NCI-H1105 treated with DMSO at 0.1 percent for 48 hours (cell line): ENCODE measurements at regions not wholly inside any gene's neighbourhood (a gene's known extent, or its start where the extent isn't known, plus 50 kb on each side); places are given as distances from the start of the nearest gene placed in this dataset.
"Not testable (repeated sequence)": the region's sequence is repeated elsewhere in the genome, so short reads cannot be mapped to it uniquely, and the experiment has no call there.

Source experiments
- DNase-seq: peaks from one replicate; lab custom pipeline; 2025; lab: John Stamatoyannopoulos, UW

DNA sequence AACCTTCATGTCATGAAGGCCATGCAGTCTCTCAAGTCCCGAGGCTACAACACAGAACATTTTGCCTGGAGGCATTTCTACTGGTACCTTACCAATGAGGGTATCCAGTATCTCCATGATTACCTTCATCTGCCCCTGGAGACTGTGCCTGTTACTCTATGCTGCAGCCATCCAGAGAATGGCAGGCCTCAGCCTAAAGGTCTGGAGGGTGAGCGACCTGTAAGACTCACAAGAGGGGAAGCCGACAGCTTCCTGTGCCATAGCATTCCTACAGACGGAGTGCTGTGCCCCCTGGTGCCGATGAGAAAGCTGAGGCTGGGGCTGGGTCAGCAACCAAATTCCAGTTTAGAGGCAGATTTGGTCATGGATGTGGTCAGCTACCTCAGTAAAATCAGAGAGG is 51.3 kb upstream of the CADPS start:
- DNase-seq, result no peak

DNA sequence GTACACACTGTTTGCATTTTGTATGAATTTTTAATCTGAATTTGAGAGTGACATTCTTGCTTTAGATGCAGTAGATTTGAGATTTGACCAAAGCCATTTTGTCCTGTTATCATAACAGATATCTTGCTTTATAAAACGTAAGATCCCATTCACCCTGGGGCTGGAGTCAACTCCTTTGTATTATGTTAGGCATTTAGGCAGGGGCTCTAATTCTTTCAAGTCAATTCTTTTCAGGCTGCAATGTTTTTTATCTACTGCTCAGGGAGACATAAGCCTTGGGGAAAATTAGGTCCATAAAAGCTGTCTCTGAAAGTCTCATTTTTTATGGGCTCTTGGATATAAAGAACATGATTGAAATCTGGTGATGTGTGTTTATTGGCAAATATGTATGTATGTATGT is 53.0 kb upstream of the CADPS start:
- DNase-seq, result no peak

- DNase-seq, result no peak
These were observed 54.6 kb upstream of the CADPS start for GRCh38 chr3:62929771-62930170.

DNA sequence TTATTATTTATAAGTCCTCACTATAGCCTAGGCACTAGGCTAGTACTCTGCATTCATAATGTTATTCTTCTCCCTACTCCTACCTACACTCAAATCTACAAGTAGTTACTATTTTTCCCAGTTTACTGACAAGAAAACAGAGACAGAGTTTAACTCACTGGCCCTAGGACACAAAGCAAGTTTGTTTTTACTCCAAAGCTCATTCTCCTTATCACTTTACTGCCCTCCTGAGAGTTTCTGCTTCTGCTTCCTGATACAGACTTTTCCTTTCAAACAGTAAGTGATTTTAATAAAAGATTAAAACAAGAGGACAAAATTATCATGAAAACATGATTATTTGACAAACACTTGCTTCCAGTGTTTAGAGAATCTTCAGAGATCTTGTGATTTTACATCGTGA is 60.6 kb upstream of the CADPS start:
- DNase-seq, result no peak

GRCh38 chr3:62936626-62937254 is 61.5 kb upstream of the CADPS start:
- DNase-seq, result no peak

DNA sequence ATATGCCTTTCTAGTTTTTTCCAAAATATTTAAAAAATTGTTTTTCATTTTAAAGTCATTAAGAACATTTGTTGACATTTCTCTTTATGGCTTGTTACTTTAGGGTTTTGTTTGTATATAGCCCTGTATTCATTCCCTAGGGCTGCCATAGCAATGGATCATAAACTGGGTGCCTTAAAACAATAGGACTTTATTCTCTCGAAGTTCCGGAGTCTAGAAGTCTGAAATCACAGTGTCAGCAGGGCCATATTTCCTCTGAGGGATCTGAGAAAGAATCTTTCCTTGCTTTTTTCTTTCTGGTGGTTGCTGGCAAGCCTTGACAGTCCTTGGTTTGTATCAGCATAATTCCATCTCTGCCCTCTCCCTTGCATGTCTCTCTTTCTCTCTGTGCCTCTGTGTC is 63.4 kb upstream of the CADPS start:
- DNase-seq, result no peak

DNA sequence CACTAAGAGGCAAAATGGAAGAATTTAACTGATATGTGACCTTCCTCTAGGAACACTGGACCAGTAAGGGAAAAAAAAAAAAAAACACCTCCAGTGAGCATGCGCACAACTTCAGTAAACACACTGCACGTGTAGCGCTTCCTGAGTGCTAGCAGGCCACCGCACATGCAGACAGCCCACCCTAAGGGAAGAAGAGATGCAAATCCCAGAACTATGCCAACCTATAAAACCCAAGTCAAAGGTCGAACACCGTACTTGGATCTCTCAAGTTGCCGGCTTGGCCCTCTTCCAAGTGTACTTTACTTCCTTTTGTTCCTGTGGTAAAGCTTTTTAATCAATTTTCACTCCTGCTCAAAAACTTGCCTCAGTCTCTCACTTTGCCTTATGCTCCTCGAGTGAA is 64.5 kb upstream of the CADPS start:
- DNase-seq, result no peak

DNA sequence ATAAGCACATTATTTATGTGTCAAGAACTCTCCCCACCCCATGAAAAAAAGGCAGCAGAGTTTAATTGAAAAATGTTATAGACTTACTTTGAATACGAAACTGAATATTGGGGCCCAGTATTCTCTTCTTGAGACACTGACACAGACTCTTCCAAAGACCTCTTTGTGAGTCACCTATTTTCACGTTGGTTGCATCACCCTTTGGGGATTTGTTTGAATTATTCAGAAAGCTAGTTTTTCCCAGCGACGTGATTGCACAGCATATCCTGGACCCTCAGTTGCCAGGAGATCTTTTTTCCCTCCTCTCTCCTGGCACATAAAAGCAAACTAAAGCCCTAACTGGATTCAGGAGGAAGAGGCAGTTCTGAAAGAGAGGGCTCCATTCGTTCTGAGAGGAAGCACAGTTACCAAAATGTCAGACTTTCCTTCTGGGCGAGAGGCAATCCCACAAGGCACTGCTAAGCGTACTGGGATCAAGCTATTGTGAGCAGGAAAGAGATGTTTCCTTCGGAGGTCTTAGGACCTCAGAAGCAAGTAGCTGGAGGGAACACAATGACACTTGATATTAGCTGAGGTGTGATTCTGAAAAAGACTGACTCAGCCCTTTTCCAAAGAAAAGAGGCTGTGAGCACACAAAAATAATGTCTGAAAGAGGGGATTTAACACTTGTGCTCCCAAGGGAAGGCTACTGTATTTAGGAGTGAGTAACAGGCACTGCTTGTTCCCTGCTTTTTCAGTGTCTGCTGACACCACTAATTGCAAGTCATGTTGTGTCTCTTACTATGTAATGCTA is 65.8 kb upstream of the CADPS start:
- DNase-seq, result no peak

DNA sequence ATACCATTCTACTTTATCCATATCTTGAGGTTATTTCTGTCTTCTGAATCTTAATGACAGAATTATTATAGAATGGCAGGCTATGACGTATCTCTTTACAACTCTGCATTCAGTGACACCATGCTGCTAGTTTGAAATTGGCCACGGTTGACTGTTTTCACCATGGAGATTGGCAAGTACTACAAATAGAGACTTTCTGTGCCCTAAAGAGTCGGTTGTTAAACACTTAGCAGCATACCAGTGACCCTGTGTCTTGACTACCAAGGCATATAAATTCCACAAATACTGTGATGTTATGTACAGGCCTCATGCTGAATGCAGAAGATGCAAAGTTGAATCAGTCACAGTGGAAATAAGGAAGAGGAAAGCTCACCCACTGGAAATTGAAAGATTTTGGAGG is 67.0 kb upstream of the CADPS start:
- DNase-seq, result no peak

- DNase-seq, result no peak
These were observed 67.5 kb upstream of the CADPS start for GRCh38 chr3:62942764-62943163.

GRCh38 chr3:62948921-62949320 is 73.7 kb upstream of the CADPS start:
- no peak for DNase-seq

DNA sequence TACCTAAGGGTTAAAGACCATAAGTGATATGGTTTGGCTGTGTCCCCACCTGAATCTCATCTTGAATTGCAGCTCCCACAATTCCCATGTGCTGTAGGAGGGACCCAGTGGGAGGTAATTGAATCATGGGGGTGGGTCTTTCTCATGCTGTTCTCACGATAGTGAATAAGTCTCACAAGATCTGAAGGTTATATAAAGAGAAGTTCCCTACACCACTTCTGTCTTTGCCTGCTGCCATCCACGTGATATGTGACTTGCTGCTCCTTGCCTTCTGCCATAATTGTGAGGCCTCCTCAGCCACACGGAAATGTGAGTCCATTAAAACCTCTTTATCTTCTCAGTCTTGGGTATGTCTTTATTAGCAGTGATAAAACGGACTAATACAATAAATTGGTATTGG is 75.0 kb upstream of the CADPS start:
- DNase-seq, result no peak

- no peak for DNase-seq
These were observed 75.9 kb upstream of the CADPS start for GRCh38 chr3:62951037-62951613.

DNA sequence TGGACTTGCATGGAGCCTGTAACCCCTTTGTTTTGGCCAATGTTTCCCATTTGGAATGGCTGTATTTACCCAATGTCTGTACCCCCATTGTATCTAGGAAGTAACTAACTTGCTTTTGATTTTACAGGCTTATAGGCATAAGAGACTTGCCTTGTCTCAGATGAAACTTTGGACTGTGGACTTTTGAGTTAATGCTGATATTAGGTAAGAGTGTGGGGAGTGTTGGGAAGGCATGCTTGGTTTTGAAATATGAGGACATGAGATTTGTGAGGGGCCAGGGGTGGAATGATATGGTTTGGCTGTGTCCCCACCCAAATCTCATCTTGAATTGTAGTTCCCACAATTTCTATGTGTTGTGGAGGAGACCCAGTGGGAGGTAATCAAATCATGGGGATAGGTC is 76.7 kb upstream of the CADPS start:
- DNase-seq, result not testable (repeated sequence)

DNA sequence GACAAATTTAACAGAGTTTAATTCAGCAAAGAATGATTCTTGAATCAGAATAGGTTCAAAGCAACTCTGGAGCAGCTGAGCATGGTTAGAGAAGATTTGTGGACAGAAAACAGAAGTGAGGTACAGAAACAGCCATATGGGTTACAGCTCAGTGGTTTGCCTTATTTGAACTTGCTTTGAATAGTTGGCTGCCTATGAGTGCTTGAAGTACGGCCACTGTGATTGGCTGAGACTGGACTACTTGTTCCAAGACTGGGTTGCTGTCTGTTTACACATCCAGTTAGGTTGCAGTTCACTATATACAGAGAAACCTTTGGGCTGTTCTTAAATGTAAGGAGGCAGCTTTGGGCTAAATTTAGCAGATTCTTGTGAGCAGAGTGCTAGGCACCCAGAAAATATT is 79.4 kb upstream of the CADPS start:
- no peak for DNase-seq

- no peak for DNase-seq
These were observed 79.9 kb upstream of the CADPS start for GRCh38 chr3:62955126-62955525.

- no peak for DNase-seq
These were observed 81.2 kb upstream of the CADPS start for GRCh38 chr3:62956411-62956810.

GRCh38 chr3:62961874-62962556 is 86.8 kb upstream of the CADPS start:
- no peak for DNase-seq

- DNase-seq, result no peak
These were observed 87.5 kb upstream of the CADPS start for GRCh38 chr3:62962714-62963113.

GRCh38 chr3:62965311-62965710 is 90.1 kb upstream of the CADPS start:
- no peak for DNase-seq

- no peak for DNase-seq
These were observed 92.9 kb upstream of the CADPS start for GRCh38 chr3:62968128-62968527.

DNA sequence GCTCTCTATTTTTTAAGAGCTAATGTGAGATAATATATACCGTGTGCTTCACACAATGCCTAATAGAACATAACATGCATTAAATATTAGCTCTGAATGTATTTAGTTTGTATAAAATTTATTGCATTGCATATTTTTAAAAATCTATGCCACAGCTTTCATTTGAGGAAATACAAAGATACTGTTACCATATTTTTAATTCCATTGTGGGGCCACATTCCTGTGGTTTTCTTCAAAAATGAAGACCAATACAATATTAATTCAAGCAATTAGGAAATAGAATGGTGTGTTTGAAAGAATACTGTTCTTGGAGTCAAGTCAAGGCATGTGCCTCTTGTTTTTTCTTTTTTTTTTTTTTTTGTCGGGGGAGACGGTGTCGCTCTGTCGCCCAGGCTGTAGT is 95.4 kb upstream of the CADPS start:
- DNase-seq, result no peak

DNA sequence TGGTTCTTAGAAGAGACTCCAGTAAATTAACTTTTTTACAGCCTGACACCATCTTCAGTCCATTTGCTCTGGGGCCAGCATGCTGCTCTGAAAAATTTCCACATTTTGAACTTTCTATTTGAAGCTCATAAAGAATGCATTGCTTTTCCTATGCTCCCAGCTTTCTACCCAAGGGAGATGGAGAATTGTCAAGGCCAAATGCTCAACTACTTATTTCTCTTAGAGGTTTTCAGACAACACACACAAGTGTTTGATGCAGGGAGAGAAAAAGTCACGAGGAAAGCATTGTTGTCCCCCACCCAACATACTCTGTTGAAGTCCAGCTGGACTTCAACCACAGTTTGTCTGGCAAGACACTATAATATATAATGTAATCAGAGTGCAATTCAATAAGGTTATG is 100.3 kb upstream of the CADPS start:
- DNase-seq, result no peak
